Stimulated activated naive B cell treated with anti-CD40 and anti-IgM and Interleukin-4, amounts not matched to agents 10 μg/mL and 1 μg/mL and 100 μg/mL, for 72 hours (primary cell): ENCODE measurements at regions not wholly inside any gene's neighbourhood (a gene's known extent, or its start where the extent isn't known, plus 50 kb on each side); places are given as distances from the start of the nearest gene placed in this dataset.
"Not testable (repeated sequence)": the region's sequence is repeated elsewhere in the genome, so short reads cannot be mapped to it uniquely, and the experiment has no call there.

Source experiments
- ATAC-seq, 2 donors: fragments of 150-1000 bp; cut with Tn5 transposase; replicated peaks; 2 replicates each; pipeline ENCODE4 v1.10.0; 2021; ENCODE audit warnings: moderate library complexity in 1 of 2
- DNase-seq: peaks from one replicate; pipeline ENCODE4 v3.0.0; 2021
- H3K27ac Mint-ChIP-seq: one replicate; pipeline ENCODE4 v1.8.0; 2022; ENCODE audit warnings: mild to moderate bottlenecking, mixed read lengths
- H3K27me3 Mint-ChIP-seq, 2 donors: one replicate each; pipeline ENCODE4 v1.8.0; 2022; ENCODE audit warnings: mixed read lengths in 2 of 2
- H3K36me3 Mint-ChIP-seq, 2 donors: one replicate each; pipeline ENCODE4 v1.8.0; 2022; ENCODE audit warnings: mixed read lengths in 2 of 2, mild to moderate bottlenecking in 1 of 2
- H3K4me1 Mint-ChIP-seq, 2 donors: one replicate each; pipeline ENCODE4 v1.8.0; 2022; ENCODE audit warnings: mixed read lengths in 2 of 2, mild to moderate bottlenecking in 1 of 2
- H3K4me3 Mint-ChIP-seq, 2 donors: one replicate each; pipeline ENCODE4 v1.8.0; 2022; ENCODE audit warnings: mild to moderate bottlenecking in 2 of 2, mixed read lengths in 2 of 2, moderate library complexity in 1 of 2
- H3K9me3 Mint-ChIP-seq, 2 donors: one replicate each; pipeline ENCODE4 v1.8.0; 2022; ENCODE audit warnings: mixed read lengths in 2 of 2, mild to moderate bottlenecking in 1 of 2

DNA sequence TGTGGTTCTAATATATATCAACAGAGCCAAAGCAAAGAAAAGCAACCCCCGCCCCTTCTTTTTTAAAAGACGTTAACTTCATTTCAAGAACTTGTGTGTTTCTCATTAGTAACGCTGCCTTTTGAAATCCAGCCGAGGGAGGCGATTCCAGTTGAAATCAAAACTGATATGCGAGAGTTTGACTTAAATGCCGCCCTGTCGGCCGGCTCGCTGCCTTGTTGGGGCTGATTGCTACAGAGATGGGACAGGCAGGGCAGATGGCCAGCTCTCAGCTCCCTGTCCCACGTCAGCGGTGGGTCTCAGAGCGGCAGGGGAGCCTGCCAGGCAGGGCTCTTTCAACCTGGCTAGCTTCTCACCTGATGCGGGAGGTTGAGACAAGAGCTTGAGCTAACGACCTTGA is 51.9 kb upstream of the ALX4 start:
- ATAC-seq = no peak
- Mint-ChIP-seq H3K27me3 (peaks cover 34 to 47% of the 10 kb centered on the region in 2 donors), H3K4me1 (no peaks in the 10 kb centered on the region), H3K4me3 (no peak overlapping the region), H3K9me3 (peaks cover 6 to 7% of the 10 kb centered on the region in 2 donors), H3K36me3 (peaks cover 0 to 5% of the 10 kb centered on the region in 2 donors), H3K27ac (no peak overlapping the region)
- no peak for DNase-seq

- Mint-ChIP-seq H3K9me3 (peaks cover 6 to 7% of the 10 kb centered on the region in 2 donors), H3K27ac (no peak overlapping the region), H3K27me3 (peaks cover 41 to 53% of the 10 kb centered on the region in 2 donors), H3K4me3 (no peak overlapping the region), H3K4me1 (no peaks in the 10 kb centered on the region), H3K36me3 (peaks cover 0 to 5% of the 10 kb centered on the region in 2 donors)
- no peak for ATAC-seq
- DNase-seq = no peak
These were observed 53.2 kb upstream of the ALX4 start for GRCh38 chr11:44363116-44363515.

- H3K4me1 Mint-ChIP-seq = no peaks in the 10 kb centered on the region
- DNase-seq (no peak), ATAC-seq (no peak)
- H3K27ac Mint-ChIP-seq = no peak overlapping the region
- no peak overlapping the region for H3K4me3 Mint-ChIP-seq
- peaks cover 0 to 5% of the 10 kb centered on the region in 2 donors for H3K36me3 Mint-ChIP-seq
- peaks cover 6 to 7% of the 10 kb centered on the region in 2 donors for H3K9me3 Mint-ChIP-seq
- peaks cover 35 to 48% of the 10 kb centered on the region in 2 donors for H3K27me3 Mint-ChIP-seq
These were observed 54.7 kb upstream of the ALX4 start for GRCh38 chr11:44364596-44364995.

DNA sequence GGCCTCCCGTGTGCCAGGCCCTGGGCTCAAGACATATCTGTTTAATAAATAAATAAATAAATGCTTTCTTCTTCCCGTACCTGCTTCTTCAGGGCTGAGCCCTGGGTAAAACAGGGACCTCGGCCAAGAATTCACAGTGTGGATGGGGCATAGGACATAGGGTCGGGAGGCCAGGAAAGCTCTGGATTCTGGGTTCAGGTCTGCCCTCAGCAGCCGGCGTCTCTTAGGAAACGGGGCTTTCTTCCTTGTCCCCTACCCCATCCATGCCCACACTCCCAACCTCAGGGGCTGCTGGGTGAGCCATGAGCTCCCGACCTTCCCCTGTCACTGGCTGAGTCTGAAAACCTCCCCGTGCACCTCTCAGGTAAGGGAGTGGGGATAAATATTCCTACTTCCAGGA is 55.7 kb upstream of the ALX4 start:
- peaks cover 35 to 45% of the 10 kb centered on the region in 2 donors for H3K27me3 Mint-ChIP-seq
- no peaks in the 10 kb centered on the region for H3K4me1 Mint-ChIP-seq
- H3K4me3 Mint-ChIP-seq = no peak overlapping the region
- H3K27ac Mint-ChIP-seq = no peak overlapping the region
- DNase-seq = no peak
- peaks cover 6 to 7% of the 10 kb centered on the region in 2 donors for H3K9me3 Mint-ChIP-seq
- no peak for ATAC-seq
- peaks cover 0 to 5% of the 10 kb centered on the region in 2 donors for H3K36me3 Mint-ChIP-seq

DNA sequence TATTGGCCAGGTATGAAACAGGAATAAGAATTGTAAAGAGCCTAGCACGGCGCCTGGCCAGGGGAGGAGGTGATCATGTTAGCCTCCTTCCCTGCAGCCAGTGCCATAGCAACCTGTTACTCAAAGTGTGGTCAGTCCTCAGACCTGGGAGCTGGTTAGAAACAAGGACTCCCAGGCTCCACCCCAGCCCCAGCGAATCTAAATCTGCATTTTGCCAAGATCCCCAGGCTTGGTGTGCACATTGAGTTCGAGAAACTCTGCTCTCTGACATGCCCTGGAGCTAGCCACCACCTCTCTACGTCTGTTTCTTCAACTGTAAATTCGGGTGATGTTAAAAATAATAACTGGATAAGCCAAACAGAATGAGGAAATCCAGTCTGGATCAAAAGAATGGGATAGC is 56.1 kb upstream of the ALX4 start:
- no peak overlapping the region for H3K27ac Mint-ChIP-seq
- ATAC-seq (no peak), DNase-seq (no peak)
- H3K36me3 Mint-ChIP-seq = peaks cover 0 to 5% of the 10 kb centered on the region in 2 donors
- H3K27me3 Mint-ChIP-seq = peaks cover 35 to 45% of the 10 kb centered on the region in 2 donors
- no peaks in the 10 kb centered on the region for H3K4me1 Mint-ChIP-seq
- H3K9me3 Mint-ChIP-seq = peaks cover 6 to 7% of the 10 kb centered on the region in 2 donors
- H3K4me3 Mint-ChIP-seq = no peak overlapping the region

DNA sequence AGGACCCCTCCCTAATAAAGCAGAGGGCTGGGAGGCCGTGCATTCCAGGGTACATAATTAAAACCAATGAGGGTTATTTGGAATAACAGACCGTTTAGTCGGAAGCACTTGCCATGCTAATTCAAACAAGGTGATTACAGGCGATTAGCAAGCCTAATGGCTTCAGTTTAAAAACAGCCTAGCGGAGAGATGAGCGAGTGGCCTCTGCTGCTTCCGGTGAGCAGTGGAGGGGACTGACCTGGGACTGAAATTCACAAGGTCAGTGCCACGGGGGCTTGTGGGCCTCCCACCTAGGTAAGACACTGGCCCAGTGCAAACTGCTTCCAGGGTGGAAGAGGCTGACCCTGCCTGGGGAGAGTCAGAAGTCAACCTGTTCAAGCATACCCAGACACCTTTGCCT is 56.8 kb upstream of the ALX4 start:
- Mint-ChIP-seq H3K27me3 (peaks cover 35 to 45% of the 10 kb centered on the region in 2 donors), H3K27ac (no peak overlapping the region)
- no peak for DNase-seq

GRCh38 chr11:44367452-44367851 is 57.5 kb upstream of the ALX4 start:
- peaks cover 0 to 5% of the 10 kb centered on the region in 2 donors for H3K36me3 Mint-ChIP-seq
- peaks cover 6 to 7% of the 10 kb centered on the region in 2 donors for H3K9me3 Mint-ChIP-seq
- ATAC-seq = no peak
- H3K4me1 Mint-ChIP-seq = no peaks in the 10 kb centered on the region
- DNase-seq = no peak
- H3K27ac Mint-ChIP-seq = peak overlapping the region; percentile 11
- H3K27me3 Mint-ChIP-seq = peaks cover 31 to 43% of the 10 kb centered on the region in 2 donors
- no peak overlapping the region for H3K4me3 Mint-ChIP-seq

More for the DNA sequence above, 56.8 kb upstream of the ALX4 start:
- no peak overlapping the region for H3K4me3 Mint-ChIP-seq
- peaks cover 6 to 7% of the 10 kb centered on the region in 2 donors for H3K9me3 Mint-ChIP-seq
- H3K36me3 Mint-ChIP-seq = peaks cover 0 to 5% of the 10 kb centered on the region in 2 donors
- H3K4me1 Mint-ChIP-seq = no peaks in the 10 kb centered on the region
- ATAC-seq = no peak

GRCh38 chr11:44368886-44369285 is 58.9 kb upstream of the ALX4 start:
- H3K4me3 Mint-ChIP-seq = no peak overlapping the region
- ATAC-seq = no peak
- peaks cover 22 to 38% of the 10 kb centered on the region in 2 donors for H3K27me3 Mint-ChIP-seq
- peaks cover 0 to 2% of the 10 kb centered on the region in 2 donors for H3K36me3 Mint-ChIP-seq
- H3K4me1 Mint-ChIP-seq = no peaks in the 10 kb centered on the region
- DNase-seq = no peak
- H3K27ac Mint-ChIP-seq = no peak overlapping the region
- peaks cover 2 to 3% of the 10 kb centered on the region in 2 donors for H3K9me3 Mint-ChIP-seq

DNA sequence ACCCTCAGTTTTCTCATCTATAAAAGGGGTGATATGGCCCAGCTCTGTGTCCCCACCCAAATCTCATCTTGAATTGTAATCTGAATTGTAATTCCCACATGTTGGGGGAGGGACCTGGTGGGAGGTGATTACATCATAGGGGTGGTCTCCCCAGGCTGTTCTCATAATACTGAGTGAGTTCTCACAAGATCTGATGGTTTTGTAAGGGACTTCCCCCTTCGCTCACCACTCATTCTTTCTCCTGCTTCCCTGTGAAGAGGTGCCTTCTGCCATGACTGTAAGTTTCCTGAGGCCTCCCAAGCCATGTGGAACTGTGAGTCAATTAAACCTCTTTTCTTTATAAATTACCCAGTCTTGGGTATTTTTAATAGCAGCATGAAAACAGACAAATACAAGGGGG is 61.1 kb upstream of the ALX4 start:
- not testable (repeated sequence) for ATAC-seq, H3K9me3 Mint-ChIP-seq, H3K36me3 Mint-ChIP-seq, DNase-seq, H3K4me1 Mint-ChIP-seq, H3K27ac Mint-ChIP-seq, H3K4me3 Mint-ChIP-seq
- peaks cover 15 to 25% of the 10 kb centered on the region in 2 donors for H3K27me3 Mint-ChIP-seq

- H3K27ac Mint-ChIP-seq = no peak overlapping the region
- peaks cover 0 to 2% of the 10 kb centered on the region in 2 donors for H3K4me1 Mint-ChIP-seq
- no peak for DNase-seq
- H3K36me3 Mint-ChIP-seq = no peaks in the 10 kb centered on the region
- H3K9me3 Mint-ChIP-seq = no peaks in the 10 kb centered on the region
- no peak overlapping the region for H3K4me3 Mint-ChIP-seq
- H3K27me3 Mint-ChIP-seq = peaks cover 19 to 28% of the 10 kb centered on the region in 2 donors
- no peak for ATAC-seq
These were observed 61.8 kb upstream of the ALX4 start for GRCh38 chr11:44371706-44372105.

DNA sequence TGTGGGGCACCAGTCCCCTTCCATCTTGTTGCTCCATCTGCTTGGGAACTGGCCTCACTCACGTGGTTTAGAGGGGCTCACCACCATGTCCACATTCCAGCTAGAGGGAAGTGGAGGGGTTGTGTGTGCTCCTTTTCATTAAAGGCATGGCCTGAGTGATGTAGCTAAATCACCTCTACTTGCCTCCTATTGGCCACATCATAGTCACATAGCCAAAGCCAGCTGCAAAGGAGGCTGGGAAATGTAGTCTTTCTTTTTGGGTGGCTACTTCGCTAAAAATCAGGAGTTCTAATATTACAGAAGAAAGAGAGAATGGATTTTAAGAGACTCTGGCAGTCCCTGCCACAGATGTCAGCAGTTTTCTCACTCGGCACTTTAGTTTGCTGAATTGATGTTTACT is 63.0 kb upstream of the ALX4 start:
- Mint-ChIP-seq H3K4me1 (peaks cover 0 to 2% of the 10 kb centered on the region in 2 donors), H3K36me3 (no peaks in the 10 kb centered on the region), H3K27me3 (peaks cover 12 to 22% of the 10 kb centered on the region in 2 donors), H3K27ac (no peak overlapping the region), H3K4me3 (no peak overlapping the region), H3K9me3 (no peaks in the 10 kb centered on the region)
- ATAC-seq = no peak
- no peak for DNase-seq

DNA sequence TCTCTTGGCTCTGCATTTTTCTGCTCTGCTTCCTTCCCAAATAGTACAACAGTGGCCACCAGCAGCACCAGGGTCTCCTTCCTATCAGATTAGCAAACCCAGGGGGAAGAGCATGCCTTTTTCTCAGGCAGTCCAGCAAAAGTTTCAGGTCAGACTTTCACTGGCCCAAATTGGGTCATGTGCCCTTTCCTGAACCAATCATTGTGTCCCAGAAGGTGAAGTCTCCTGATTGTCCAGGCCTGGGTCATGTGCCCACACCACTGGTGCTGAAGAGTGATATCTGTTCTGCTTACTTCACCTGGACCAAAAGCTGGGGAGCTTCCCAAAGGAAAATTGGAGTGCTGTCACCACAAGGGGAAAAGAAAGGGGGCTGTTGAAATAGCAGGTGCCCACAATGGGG is 64.1 kb upstream of the ALX4 start:
- H3K27me3 Mint-ChIP-seq = peaks cover 8 to 17% of the 10 kb centered on the region in 2 donors
- DNase-seq (no peak), ATAC-seq (no peak)
- H3K27ac Mint-ChIP-seq = no peak overlapping the region
- no peaks in the 10 kb centered on the region for H3K36me3 Mint-ChIP-seq
- no peak overlapping the region for H3K4me3 Mint-ChIP-seq
- H3K4me1 Mint-ChIP-seq = peaks cover 0 to 2% of the 10 kb centered on the region in 2 donors
- peaks cover 0 to 3% of the 10 kb centered on the region in 2 donors for H3K9me3 Mint-ChIP-seq

GRCh38 chr11:44376423-44376822 is 66.5 kb upstream of the ALX4 start:
- DNase-seq (no peak), ATAC-seq (no peak)
- Mint-ChIP-seq H3K4me1 (peaks cover 0 to 2% of the 10 kb centered on the region in 2 donors), H3K27me3 (peaks cover 17 to 33% of the 10 kb centered on the region in 2 donors), H3K36me3 (no peaks in the 10 kb centered on the region), H3K4me3 (no peak overlapping the region), H3K9me3 (peaks cover 0 to 3% of the 10 kb centered on the region in 2 donors), H3K27ac (no peak overlapping the region)

GRCh38 chr11:44377121-44377520 is 67.2 kb upstream of the ALX4 start:
- no peaks in the 10 kb centered on the region for H3K36me3 Mint-ChIP-seq
- no peak overlapping the region for H3K4me3 Mint-ChIP-seq
- ATAC-seq (no peak), DNase-seq (no peak)
- H3K27me3 Mint-ChIP-seq = peaks cover 24 to 40% of the 10 kb centered on the region in 2 donors
- peaks cover 0 to 3% of the 10 kb centered on the region in 2 donors for H3K9me3 Mint-ChIP-seq
- H3K4me1 Mint-ChIP-seq = peaks cover 0 to 2% of the 10 kb centered on the region in 2 donors
- no peak overlapping the region for H3K27ac Mint-ChIP-seq

DNA sequence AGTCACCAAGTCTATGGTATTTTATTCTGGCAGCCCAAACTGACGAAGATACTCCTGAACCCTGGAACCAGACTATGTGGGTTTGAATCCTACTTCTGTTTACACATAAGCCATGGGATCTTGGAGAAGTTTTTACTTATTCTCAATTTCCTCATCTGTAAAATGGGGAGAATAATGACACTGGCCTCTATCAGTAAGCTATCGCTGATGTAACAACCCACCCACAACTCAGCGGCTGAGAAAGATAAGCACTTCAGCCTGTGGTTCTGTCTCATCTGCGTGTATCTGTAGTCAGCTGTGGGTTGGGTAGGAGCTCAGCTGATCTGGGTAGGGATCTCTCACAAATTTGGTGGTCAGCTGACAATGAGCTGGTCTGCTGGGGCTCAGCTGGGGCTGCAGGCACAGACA is 68.0 kb upstream of the ALX4 start:
- DNase-seq = no peak
- peaks cover 0 to 3% of the 10 kb centered on the region in 2 donors for H3K9me3 Mint-ChIP-seq
- no peaks in the 10 kb centered on the region for H3K36me3 Mint-ChIP-seq
- H3K27ac Mint-ChIP-seq = no peak overlapping the region
- ATAC-seq = no peak
- H3K27me3 Mint-ChIP-seq = peaks cover 32 to 48% of the 10 kb centered on the region in 2 donors
- peaks cover 0 to 2% of the 10 kb centered on the region in 2 donors for H3K4me1 Mint-ChIP-seq
- H3K4me3 Mint-ChIP-seq = no peak overlapping the region
